ENCODE measurements at regions not wholly inside any gene's neighbourhood (a gene's known extent, or its start where the extent isn't known, plus 50 kb on each side); places are given as distances from the start of the nearest gene placed in this dataset.
"Not testable (repeated sequence)": the region's sequence is repeated elsewhere in the genome, so short reads cannot be mapped to it uniquely, and the experiment has no call there.

DNA sequence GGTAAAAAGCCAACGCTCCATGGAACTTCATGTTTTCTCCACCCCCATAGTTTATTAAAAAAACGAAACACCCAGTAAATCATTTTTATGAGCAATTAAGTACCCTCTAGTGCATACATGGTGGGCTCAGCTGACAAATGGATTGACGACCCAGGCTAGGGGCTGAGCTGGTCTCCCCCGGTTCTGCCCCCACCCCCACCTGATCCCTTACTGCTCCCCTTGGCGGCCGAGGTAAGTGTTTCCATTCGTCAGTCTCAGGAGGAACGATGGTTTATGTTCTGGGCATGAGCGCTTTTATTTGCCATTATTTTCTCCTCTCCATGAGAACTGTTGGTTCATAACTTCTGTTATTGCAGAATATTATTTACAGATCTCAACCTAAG lies 233.9 kb upstream of the C1orf174 start:
- no peak for DNase-seq
- Histone ChIP-seq H3K27me3 (ENCODE audit: insufficient read depth, low read length, poor library complexity) (no peaks in the 10 kb centered on the region), H3K27ac (ENCODE audit: low read length) (no peak overlapping the region), H3K36me3 (ENCODE audit: insufficient read depth, low read length) (no peaks in the 10 kb centered on the region), H3K4me3 (ENCODE audit: low read depth in 1 of 2, low read length in 2 of 2) (no peak overlapping the region), H3K79me2 (ENCODE audit: insufficient read depth, low read length) (no peaks in the 10 kb centered on the region), H4K20me1 (ENCODE audit: insufficient read depth, low read length) (no peaks in the 10 kb centered on the region), H3K9ac (ENCODE audit: low read depth, low read length) (no peak overlapping the region), H2AFZ (ENCODE audit: low read depth, low read length) (no peak overlapping the region), H3K9me3 (ENCODE audit: insufficient read depth, low read length, severe bottlenecking) (peaks cover 11% of the 10 kb centered on the region), H3K4me2 (ENCODE audit: insufficient read depth, low read length) (no peak overlapping the region), H3K4me1 (ENCODE audit: insufficient read depth, low read length) (no peaks in the 10 kb centered on the region)
- no peak for TF ChIP-seq EZH2 (IDR thresholded peaks at IDR 0.05; ENCODE audit: borderline replicate concordance, low read depth, low read length, severe bottlenecking)
- ATAC-seq (ENCODE audit: insufficient read depth, low read depth), result no peak

DNA sequence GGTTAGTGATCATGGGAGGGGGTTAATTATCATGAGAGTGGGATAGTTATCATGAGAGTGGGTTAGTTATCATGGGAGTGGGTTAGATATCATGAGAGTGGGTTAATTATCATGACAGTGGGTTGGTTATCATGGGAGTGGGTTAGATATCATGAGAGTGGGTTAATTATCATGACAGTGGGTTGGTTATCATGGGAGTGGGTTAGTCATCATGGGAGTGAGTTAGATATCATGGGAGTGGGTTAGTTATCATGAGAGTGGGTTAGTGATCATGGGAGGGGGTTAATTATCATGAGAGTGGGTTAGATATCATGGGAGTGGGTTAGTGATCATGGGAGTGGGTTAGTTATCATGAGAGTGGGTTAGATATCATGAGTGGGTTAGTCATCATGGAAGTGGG lies 235.8 kb upstream of the C1orf174 start:
- H3K4me1 ChIP-seq (ENCODE audit: insufficient read depth, low read length); H3K4me3 ChIP-seq (ENCODE audit: low read depth in 1 of 2, low read length in 2 of 2); H3K27ac ChIP-seq (ENCODE audit: low read length); H3K36me3 ChIP-seq (ENCODE audit: insufficient read depth, low read length); H2AFZ ChIP-seq (ENCODE audit: low read depth, low read length); H3K27me3 ChIP-seq (ENCODE audit: insufficient read depth, low read length, poor library complexity); H3K4me2 ChIP-seq (ENCODE audit: insufficient read depth, low read length); H3K9ac ChIP-seq (ENCODE audit: low read depth, low read length); H4K20me1 ChIP-seq (ENCODE audit: insufficient read depth, low read length); H3K79me2 ChIP-seq (ENCODE audit: insufficient read depth, low read length); ATAC-seq (ENCODE audit: insufficient read depth, low read depth); DNase-seq: not testable (repeated sequence)
- peaks cover 11% of the 10 kb centered on the region for H3K9me3 ChIP-seq (ENCODE audit: insufficient read depth, low read length, severe bottlenecking)

DNA sequence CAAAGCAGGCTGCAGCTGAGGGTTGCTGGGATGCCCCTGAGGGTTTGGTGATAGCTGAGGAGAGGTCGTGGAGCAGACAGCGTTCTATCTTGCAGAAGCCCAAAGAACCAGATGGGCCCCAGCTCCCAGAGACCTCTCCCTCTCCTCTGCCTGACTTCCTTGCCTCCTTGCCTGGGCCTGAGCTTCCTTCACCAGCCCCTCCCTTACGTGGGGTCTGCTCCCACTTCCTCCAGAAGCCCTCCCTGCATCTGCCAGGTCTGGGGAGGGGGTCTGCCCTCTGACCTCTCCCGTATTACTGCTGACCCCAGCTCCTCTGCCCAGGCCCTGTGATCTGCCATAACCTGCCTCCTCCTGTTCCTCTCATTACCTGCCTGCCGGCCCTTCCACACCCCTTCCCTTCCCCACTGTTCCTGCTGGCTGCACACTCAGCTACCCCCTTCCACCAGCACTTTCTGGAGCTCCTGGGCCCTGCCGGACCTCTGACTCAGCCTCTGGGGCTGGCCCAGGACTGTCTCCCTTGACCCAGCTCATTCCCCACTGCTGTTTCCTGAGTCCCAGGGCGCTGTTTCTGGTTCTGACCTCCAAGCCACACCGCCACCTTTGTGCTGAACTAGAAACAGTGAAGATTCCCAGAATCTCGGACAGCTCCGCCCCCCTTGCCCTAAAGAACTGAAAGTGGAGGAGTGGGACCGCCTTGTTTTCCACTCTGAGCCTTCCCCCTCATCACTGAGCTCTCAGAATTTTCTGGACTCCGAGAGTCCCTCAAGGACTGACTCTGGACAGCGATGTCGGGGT lies 237.7 kb upstream of the C1orf174 start:
- H3K9ac ChIP-seq (ENCODE audit: low read depth, low read length), result no peak overlapping the region
- no peak overlapping the region for H3K4me3 ChIP-seq (ENCODE audit: low read depth in 1 of 2, low read length in 2 of 2)
- H3K79me2 ChIP-seq (ENCODE audit: insufficient read depth, low read length), result no peaks in the 10 kb centered on the region
- H3K27me3 ChIP-seq (ENCODE audit: insufficient read depth, low read length, poor library complexity), result no peaks in the 10 kb centered on the region
- no peak overlapping the region for H3K4me2 ChIP-seq (ENCODE audit: insufficient read depth, low read length)
- no peak for DNase-seq
- H3K36me3 ChIP-seq (ENCODE audit: insufficient read depth, low read length), result no peaks in the 10 kb centered on the region
- peaks cover 11% of the 10 kb centered on the region for H3K9me3 ChIP-seq (ENCODE audit: insufficient read depth, low read length, severe bottlenecking)
- no peaks in the 10 kb centered on the region for H3K4me1 ChIP-seq (ENCODE audit: insufficient read depth, low read length)
- ATAC-seq (ENCODE audit: insufficient read depth, low read depth), result no peak
- TF ChIP-seq, protein P1, sequence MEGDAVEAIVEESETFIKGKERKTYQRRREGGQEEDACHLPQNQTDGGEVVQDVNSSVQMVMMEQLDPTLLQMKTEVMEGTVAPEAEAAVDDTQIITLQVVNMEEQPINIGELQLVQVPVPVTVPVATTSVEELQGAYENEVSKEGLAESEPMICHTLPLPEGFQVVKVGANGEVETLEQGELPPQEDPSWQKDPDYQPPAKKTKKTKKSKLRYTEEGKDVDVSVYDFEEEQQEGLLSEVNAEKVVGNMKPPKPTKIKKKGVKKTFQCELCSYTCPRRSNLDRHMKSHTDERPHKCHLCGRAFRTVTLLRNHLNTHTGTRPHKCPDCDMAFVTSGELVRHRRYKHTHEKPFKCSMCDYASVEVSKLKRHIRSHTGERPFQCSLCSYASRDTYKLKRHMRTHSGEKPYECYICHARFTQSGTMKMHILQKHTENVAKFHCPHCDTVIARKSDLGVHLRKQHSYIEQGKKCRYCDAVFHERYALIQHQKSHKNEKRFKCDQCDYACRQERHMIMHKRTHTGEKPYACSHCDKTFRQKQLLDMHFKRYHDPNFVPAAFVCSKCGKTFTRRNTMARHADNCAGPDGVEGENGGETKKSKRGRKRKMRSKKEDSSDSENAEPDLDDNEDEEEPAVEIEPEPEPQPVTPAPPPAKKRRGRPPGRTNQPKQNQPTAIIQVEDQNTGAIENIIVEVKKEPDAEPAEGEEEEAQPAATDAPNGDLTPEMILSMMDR (IDR thresholded peaks at IDR 0.05; ENCODE audit: borderline replicate concordance, extremely low read depth, low read length, poor library complexity, severe bottlenecking), result no peak
- no peak for TF ChIP-seq EZH2 (IDR thresholded peaks at IDR 0.05; ENCODE audit: borderline replicate concordance, low read depth, low read length, severe bottlenecking)
- no peak overlapping the region for H2AFZ ChIP-seq (ENCODE audit: low read depth, low read length)
- no peaks in the 10 kb centered on the region for H4K20me1 ChIP-seq (ENCODE audit: insufficient read depth, low read length)
- no peak overlapping the region for H3K27ac ChIP-seq (ENCODE audit: low read length)

DNA sequence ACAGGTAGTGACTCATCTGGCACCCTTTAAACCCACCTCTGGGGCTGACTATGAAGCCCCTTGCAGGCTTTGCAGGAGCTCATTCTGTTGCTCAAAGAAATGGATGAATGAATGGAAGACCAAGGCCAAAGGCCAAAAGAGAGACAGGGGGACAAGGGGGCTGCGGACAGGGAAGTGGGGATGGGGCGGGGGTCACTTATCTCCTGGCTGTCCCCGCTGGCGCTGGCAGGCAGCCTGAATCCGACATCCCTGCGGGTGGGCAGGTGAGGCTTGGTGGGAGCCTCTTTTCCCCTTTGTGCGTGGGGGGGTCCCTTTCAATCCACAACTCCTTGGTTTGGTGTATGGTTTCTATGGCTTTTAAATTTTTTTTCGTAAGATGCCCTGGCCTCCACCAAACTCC lies 239.6 kb upstream of the C1orf174 start:
- Histone ChIP-seq H3K9me3 (ENCODE audit: insufficient read depth, low read length, severe bottlenecking) (peaks cover 15% of the 10 kb centered on the region), H3K4me2 (ENCODE audit: insufficient read depth, low read length) (no peak overlapping the region), H3K4me1 (ENCODE audit: insufficient read depth, low read length) (no peaks in the 10 kb centered on the region), H3K36me3 (ENCODE audit: insufficient read depth, low read length) (no peaks in the 10 kb centered on the region), H3K4me3 (ENCODE audit: low read depth in 1 of 2, low read length in 2 of 2) (no peak overlapping the region), H3K27ac (ENCODE audit: low read length) (no peak overlapping the region), H3K9ac (ENCODE audit: low read depth, low read length) (no peak overlapping the region), H2AFZ (ENCODE audit: low read depth, low read length) (no peak overlapping the region), H4K20me1 (ENCODE audit: insufficient read depth, low read length) (no peaks in the 10 kb centered on the region), H3K27me3 (ENCODE audit: insufficient read depth, low read length, poor library complexity) (no peaks in the 10 kb centered on the region), H3K79me2 (ENCODE audit: insufficient read depth, low read length) (no peaks in the 10 kb centered on the region)
- no peak for ATAC-seq (ENCODE audit: insufficient read depth, low read depth)
- TF ChIP-seq, protein P1 (IDR thresholded peaks at IDR 0.05; ENCODE audit: borderline replicate concordance, extremely low read depth, low read length, poor library complexity, severe bottlenecking), result no peak
- TF ChIP-seq EZH2 (IDR thresholded peaks at IDR 0.05; ENCODE audit: borderline replicate concordance, low read depth, low read length, severe bottlenecking), result no peak
- no peak for DNase-seq

All from DND-41 (cell line).